Fibroblast of villous mesenchyme (primary cell): ENCODE measurements at regions not wholly inside any gene's neighbourhood (a gene's known extent, or its start where the extent isn't known, plus 50 kb on each side); places are given as distances from the start of the nearest gene placed in this dataset.

Source experiments
- DNase-seq: peaks from one replicate; pipeline ENCODE4 v3.0.0-alpha.2; 2010; ENCODE audit warnings: low read depth
- H3K4me3 ChIP-seq: 2 replicates; pipeline ENCODE4 v1.5.1; 2011; ENCODE audit warnings: low read depth, mild to moderate bottlenecking, low read length
- TF ChIP-seq, protein P1 (sequence below): IDR thresholded peaks from 2 replicates; pipeline ENCODE4 v1.5.1; 2012; ENCODE audit warnings: low read depth, mild to moderate bottlenecking, low read length; ENCODE audit not compliant: insufficient read depth

DNA sequence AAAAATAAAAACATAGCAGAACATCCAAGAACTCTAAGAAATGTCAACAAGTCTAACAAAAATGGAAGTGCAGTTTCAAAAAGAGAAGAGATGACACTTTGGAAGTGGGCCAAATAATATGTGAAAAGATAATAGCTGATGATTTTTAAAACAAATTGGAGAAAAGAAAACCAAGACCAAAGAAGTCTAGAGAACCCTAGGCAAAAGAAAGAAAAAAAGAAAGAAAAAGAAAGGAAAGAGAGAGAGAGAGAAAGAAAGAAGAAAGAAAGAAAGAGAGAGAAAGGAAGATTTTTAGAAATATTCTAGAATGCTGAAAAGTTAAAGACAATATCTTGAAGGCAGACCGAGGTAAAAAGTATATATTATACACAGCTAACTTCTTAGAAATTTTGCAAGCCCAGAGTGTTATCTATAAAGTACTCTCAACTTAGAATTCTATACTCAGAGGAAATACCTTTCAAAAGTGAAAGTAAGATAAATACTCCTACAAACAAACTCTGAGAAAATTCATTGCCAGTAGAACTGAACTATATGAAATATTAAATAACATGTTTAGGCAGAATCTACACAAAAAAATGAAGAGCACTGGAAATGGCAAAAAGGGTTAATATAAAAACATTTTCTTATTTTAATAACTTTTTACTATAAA is 138.7 kb upstream of the SMIM30 start:
- DNase-seq, result no peak
- H3K4me3 ChIP-seq, result no peak overlapping the region
- TF ChIP-seq, protein P1, sequence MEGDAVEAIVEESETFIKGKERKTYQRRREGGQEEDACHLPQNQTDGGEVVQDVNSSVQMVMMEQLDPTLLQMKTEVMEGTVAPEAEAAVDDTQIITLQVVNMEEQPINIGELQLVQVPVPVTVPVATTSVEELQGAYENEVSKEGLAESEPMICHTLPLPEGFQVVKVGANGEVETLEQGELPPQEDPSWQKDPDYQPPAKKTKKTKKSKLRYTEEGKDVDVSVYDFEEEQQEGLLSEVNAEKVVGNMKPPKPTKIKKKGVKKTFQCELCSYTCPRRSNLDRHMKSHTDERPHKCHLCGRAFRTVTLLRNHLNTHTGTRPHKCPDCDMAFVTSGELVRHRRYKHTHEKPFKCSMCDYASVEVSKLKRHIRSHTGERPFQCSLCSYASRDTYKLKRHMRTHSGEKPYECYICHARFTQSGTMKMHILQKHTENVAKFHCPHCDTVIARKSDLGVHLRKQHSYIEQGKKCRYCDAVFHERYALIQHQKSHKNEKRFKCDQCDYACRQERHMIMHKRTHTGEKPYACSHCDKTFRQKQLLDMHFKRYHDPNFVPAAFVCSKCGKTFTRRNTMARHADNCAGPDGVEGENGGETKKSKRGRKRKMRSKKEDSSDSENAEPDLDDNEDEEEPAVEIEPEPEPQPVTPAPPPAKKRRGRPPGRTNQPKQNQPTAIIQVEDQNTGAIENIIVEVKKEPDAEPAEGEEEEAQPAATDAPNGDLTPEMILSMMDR, result no peak

DNA sequence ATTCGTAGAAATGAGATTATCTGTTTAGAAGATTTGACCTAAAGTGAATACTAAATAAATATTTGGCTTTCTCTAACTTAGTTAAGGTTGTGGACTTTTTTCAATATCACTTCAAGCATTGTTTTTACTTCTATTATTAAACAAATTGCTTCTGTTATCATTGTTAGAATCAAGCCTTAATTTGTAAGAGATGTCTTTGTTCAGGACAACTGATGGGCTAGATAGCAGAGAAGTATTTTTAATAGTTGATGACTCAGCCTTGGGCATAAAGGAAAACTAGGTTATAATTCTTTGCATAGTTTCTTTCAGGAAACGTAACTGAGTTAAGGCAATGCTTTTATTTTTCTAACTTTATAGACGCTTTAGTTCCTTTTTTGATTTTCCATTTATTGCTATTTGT is 128.8 kb upstream of the SMIM30 start:
- no peak overlapping the region for H3K4me3 ChIP-seq
- no peak for DNase-seq
- TF ChIP-seq, protein P1, result no peak

DNA sequence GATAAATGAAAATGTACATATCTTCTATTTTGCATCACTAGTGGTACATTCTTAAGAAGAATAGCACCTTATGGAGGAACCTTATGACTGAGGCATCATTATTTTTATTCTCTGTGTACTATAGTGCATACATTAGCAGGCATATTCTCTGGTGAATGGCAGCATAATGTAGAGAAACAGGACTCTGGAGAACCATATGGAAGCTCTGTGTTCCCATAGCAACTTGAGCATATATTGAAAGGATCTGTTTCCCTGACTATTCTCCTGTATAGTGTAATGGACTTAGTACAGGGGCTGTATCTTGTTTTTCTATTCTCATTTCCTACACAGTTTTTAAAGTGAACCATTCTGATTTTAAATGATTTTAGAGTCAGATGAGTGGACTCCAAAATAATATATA is 128.4 kb upstream of the SMIM30 start:
- no peak overlapping the region for H3K4me3 ChIP-seq
- TF ChIP-seq, protein P1, result no peak
- no peak for DNase-seq

DNA sequence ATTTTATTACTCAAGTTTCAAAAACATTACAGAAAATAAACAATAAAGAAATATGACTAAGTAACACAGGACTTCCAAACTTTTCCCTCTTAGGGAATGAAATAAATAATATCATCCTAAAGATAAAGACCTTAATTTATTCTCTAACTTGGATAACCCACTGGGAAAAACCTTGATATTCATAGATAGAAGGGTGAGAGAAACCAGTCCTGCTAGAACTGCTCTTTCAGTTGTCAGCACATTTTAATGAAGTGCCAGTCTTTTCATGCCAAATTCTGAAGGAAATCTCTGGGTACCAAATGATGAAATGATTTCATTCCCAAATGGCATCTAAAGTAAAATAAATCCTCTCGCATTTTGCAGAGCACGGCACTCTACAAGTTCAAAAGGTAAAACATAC is 114.5 kb upstream of the SMIM30 start:
- TF ChIP-seq, protein P1, result no peak
- H3K4me3 ChIP-seq, result no peak overlapping the region
- DNase-seq, result no peak

DNA sequence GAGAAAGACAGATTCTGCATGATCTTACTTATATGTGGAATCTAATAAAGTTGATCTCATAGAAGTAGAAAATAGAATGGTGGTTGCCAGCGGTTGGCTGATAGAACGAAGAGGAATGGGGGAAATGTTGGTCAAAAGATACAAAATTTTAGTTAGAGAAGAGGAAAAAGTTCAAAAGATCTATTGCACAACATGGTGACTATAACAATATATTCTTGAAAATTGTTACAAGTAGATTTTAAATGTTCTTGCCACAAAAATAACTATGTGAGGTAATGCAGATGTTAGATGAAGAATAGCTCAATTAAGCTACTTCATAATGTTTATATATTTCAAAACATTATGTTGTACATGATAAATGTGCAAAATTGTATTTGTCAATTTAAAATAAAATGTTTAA is 112.3 kb upstream of the SMIM30 start:
- H3K4me3 ChIP-seq, result no peak overlapping the region
- TF ChIP-seq, protein P1, result no peak
- no peak for DNase-seq

DNA sequence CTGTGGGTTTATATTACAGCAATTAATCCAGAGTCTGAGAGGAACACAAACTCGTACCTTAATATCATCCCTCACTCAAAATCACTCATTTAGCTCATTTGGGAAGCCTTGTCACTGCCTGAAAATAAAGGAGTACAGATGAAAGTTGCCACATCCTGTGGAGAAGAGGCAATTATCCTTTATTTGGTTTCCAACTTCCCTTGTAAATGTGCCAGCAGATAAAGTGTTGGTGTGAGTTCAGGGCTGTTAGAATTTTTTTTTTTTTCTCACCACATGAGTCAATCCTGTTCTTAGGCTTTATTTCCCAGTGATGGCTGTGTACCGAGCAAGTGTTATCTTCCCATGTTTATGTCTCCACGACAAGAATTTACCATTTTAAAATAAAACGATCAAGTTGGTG is 99.0 kb upstream of the SMIM30 start:
- DNase-seq, result no peak
- TF ChIP-seq, protein P1, result no peak
- H3K4me3 ChIP-seq, result no peak overlapping the region

DNA sequence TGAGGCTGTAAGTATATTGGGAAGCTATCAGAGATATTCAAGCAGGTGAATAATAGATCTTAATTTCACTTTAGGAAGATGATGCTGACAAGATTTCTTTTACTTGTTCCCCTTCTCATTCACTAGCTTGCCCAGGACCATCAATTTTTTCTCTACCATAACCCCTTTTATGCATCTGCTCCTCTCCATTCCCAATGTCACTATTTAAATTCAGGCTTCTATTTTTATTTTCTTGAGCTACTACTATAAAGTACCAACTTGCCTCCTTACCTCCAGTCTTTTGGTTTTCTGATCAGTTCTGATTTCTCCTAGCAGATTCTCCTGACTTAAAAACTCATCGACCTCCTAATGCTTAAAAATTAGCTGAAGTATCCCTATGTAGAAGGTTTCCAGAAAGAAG is 97.7 kb upstream of the SMIM30 start:
- TF ChIP-seq, protein P1, result no peak
- no peak for DNase-seq
- H3K4me3 ChIP-seq, result no peak overlapping the region
